GM12872 (cell line): ENCODE measurements at regions not wholly inside any gene's neighbourhood (a gene's known extent, or its start where the extent isn't known, plus 50 kb on each side); places are given as distances from the start of the nearest gene placed in this dataset.

ENCODE experiments used
- CTCF ChIP-seq: IDR thresholded peaks from 3 replicates; pipeline ENCODE4 v1.5.1; 2011; ENCODE audit warnings: low read depth, mild to moderate bottlenecking, low read length, moderate library complexity; ENCODE audit not compliant: insufficient read depth

GRCh38 chr4:140308366-140309123, 64.9 kb upstream of the SCOC start:
- TF ChIP-seq CTCF = no peak

GRCh38 chr4:140305053-140305452, 68.4 kb upstream of the SCOC start:
- TF ChIP-seq CTCF = no peak

GRCh38 chr4:140304346-140304745, 69.1 kb upstream of the SCOC start:
- TF ChIP-seq CTCF = no peak

- TF ChIP-seq CTCF = no peak
These were observed 71.1 kb upstream of the SCOC start for GRCh38 chr4:140302151-140302859.

GRCh38 chr4:140300271-140300970, 73.0 kb upstream of the SCOC start:
- TF ChIP-seq CTCF = no peak

GRCh38 chr4:140298001-140298400, 75.4 kb upstream of the SCOC start:
- TF ChIP-seq CTCF = no peak

GRCh38 chr4:140297221-140297570, 76.2 kb upstream of the SCOC start:
- no peak for TF ChIP-seq CTCF
